C1 segment of cervical spinal cord (tissue), 14 donors: ENCODE measurements at regions not wholly inside any gene's neighbourhood (a gene's known extent, or its start where the extent isn't known, plus 50 kb on each side); places are given as distances from the start of the nearest gene placed in this dataset.

Experiments used
- DNase-seq, 14 donors: peaks; one replicate each; lab custom pipeline; 2025; lab: John Stamatoyannopoulos, UW

GRCh38 chr3:145134738-145135137 is 1026.2 kb downstream of the PLOD2 start:
- no peak for DNase-seq

- DNase-seq = no peak
Observed at GRCh38 chr3:145144361-145144760, 1016.6 kb downstream of the PLOD2 start.

- DNase-seq = no peak
Observed at GRCh38 chr3:145145461-145145860, 1015.5 kb downstream of the PLOD2 start.

GRCh38 chr3:145159640-145160039 is 1001.3 kb downstream of the PLOD2 start:
- no peak for DNase-seq

- no peak for DNase-seq
Observed at GRCh38 chr3:145170121-145170520, 990.9 kb downstream of the PLOD2 start.

GRCh38 chr3:145175626-145176025 is 985.4 kb downstream of the PLOD2 start:
- no peak for DNase-seq

- DNase-seq = no peak
Observed at GRCh38 chr3:145176907-145177306, 984.1 kb downstream of the PLOD2 start.

- DNase-seq = no peak
Observed at GRCh38 chr3:145177828-145178227, 983.2 kb downstream of the PLOD2 start.

GRCh38 chr3:145182196-145182911 is 978.6 kb downstream of the PLOD2 start:
- DNase-seq = no peak

GRCh38 chr3:145183261-145183660 is 977.7 kb downstream of the PLOD2 start:
- DNase-seq = no peak

- DNase-seq = no peak
Observed at GRCh38 chr3:145188079-145188770, 972.8 kb downstream of the PLOD2 start.

- no peak for DNase-seq
Observed at GRCh38 chr3:145190138-145190537, 970.8 kb downstream of the PLOD2 start.

- no peak for DNase-seq
Observed at GRCh38 chr3:145190761-145191160, 970.2 kb downstream of the PLOD2 start.

GRCh38 chr3:145191543-145191942 is 969.4 kb downstream of the PLOD2 start:
- no peak for DNase-seq

GRCh38 chr3:145197051-145197820 is 963.7 kb downstream of the PLOD2 start:
- DNase-seq = no peak

- no peak for DNase-seq
Observed at GRCh38 chr3:145197821-145198220, 963.2 kb downstream of the PLOD2 start.

- DNase-seq = no peak
Observed at GRCh38 chr3:145209561-145209960, 951.4 kb downstream of the PLOD2 start.

- no peak for DNase-seq
Observed at GRCh38 chr3:145219355-145220235, 941.4 kb downstream of the PLOD2 start.

- DNase-seq = no peak
Observed at GRCh38 chr3:145224886-145225285, 936.1 kb downstream of the PLOD2 start.

- DNase-seq = no peak
Observed at GRCh38 chr3:145243875-145244274, 917.1 kb downstream of the PLOD2 start.

GRCh38 chr3:145244327-145244726 is 916.7 kb downstream of the PLOD2 start:
- no peak for DNase-seq

GRCh38 chr3:145246291-145246690 is 914.7 kb downstream of the PLOD2 start:
- DNase-seq = no peak
